NCI-H146 treated with DMSO at 0.1 percent for 48 hours (cell line): ENCODE measurements at regions not wholly inside any gene's neighbourhood (a gene's known extent, or its start where the extent isn't known, plus 50 kb on each side); places are given as distances from the start of the nearest gene placed in this dataset.

Experiments used
- DNase-seq: peaks from one replicate; lab custom pipeline; 2025; ENCODE audit not compliant: unreplicated experiment; lab: John Stamatoyannopoulos, UW

DNA sequence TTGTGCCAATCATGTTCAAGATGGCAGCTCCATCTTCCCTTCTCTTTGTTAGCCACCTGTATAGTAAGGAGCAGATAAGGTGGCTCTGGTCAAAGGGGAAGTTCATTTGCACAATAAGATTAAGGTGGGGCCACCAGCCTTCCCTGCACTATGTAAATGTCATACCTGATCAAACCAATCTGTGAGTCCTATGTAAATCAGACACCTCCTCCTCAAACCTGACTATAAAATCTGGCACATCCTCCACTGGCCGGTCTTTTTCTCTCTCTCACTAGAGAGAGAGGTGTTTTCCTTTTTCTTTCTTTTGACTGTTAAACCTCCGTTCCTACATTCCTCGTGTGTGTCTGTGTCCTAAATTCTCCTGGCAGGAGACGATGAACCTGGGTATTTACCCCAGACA is 572.5 kb upstream of the AADAT start:
- DNase-seq = no peak

DNA sequence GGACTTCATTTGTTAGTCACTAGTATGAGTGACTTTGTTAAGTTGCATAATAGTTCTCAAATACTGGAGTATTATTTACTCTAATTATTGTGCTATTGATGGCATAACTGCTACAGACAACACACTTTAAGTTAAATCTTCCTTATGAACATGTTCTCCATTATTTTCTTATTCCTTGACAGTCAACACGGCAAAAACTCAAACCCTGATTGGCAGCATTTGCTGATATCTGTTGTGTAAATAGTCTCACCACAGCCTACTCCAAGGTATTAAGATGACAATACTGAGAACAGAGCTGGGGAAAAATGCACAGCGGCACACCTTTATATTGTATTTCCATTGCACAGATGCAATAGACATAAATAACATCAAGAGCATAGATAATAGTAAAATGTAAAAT is 568.0 kb upstream of the AADAT start:
- no peak for DNase-seq

DNA sequence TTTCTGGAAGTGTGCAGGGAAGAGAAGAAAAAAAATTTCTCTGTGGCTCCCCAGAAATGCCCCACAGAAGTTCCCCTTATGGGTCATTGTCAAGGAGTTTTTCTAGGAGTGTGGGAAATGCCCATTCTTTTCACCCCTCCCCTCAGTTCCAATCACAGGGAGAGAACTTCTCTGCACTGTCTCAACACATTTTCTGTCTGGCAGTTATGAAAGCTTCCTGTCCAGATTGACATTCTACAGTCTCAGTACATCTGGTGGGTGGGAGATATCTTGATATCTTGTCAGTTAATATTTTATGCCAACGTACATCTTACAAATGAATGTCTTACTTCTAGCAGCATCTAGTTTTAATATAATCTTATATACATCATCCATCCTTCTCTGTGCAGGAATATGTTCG is 566.8 kb upstream of the AADAT start:
- DNase-seq = no peak

- no peak for DNase-seq
These were observed 562.8 kb upstream of the AADAT start for GRCh38 chr4:170652571-170652970.

DNA sequence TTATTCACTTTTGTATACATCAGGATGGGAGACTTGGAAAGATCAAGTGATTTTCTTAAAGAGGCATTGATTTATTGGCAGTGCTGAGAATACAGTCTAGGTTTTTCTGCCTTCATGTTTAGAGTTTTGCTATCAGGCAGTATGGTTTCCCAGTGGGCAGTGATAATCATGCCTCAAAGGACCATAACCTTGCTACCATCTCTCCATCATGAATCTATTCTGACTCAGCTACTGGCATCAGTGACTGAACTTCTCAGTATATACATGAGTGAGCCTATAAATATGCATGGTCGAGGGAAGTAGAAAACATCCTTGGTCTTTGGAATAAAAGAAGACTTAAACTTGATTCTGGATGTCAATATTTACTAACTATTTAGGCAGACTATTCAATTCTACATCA is 562.0 kb upstream of the AADAT start:
- no peak for DNase-seq

GRCh38 chr4:170627418-170627817 is 537.7 kb upstream of the AADAT start:
- DNase-seq = no peak

GRCh38 chr4:170623899-170624298 is 534.1 kb upstream of the AADAT start:
- DNase-seq = no peak

- DNase-seq = no peak
These were observed 520.7 kb upstream of the AADAT start for GRCh38 chr4:170610434-170610833.

DNA sequence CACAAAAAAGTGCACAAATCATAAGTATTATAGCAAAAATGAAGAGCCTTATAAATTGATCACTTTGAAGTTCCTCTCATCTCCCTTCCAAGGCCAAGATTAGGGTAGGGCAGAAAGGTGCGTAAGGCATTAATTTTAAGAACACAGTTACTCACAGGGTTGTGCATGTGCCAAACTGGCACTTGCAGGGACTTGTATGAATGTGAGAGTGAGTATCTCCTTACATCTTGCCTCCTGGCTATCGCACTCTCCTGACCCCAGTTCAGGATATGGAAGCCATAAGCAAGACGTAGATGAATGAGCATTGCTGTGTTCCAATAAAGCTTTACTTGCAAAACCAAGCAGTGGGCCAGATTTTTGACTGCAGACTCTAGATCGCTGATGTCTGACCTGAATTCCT is 510.1 kb upstream of the AADAT start:
- no peak for DNase-seq

DNA sequence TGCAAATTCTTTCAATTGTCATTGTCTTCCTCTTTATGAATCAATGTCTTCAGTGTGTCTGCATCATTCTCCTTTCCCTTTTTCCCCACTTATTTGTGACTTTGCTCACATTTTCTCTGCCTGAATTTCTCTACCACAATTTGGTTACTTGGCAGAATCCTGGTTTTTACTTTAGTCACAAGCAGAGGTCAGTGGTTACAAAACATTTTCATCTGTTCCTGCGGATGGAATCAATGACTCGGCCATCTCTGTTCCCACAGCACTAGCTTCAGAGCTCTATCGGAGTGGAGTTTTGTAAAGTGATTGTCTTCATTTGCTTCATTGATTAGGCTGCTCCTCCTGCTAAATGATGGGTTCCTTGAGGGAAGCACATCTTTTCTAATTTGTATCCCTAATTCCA is 501.3 kb upstream of the AADAT start:
- no peak for DNase-seq

DNA sequence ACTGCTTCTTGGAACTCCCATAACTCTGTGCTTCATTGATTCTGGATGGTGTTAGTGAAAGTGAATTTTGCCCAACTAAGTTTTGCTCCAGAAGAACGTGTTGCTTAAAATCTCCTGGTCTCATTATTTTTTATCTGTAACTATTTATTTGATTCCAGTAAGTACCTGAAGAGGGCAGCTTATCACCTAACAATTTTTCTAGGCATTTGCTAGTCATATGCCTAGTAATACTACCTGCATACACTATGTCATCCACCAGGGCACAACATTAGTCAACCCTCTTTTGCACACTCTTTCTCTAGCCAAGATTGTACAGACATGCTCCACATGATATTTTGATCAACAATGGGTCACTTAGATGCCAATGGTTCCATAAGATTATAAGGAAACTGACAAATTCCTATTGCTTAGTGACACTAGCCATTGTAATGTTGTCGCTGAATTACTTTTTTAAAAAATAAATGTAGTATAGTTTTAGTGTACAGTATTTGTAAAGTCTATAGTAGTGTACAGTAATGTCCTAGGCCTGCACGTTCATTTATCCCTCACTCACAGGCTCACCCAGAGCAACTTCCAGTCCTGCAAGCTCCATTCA is 499.9 kb upstream of the AADAT start:
- DNase-seq = no peak

- no peak for DNase-seq
These were observed 492.2 kb upstream of the AADAT start for GRCh38 chr4:170581969-170582368.

DNA sequence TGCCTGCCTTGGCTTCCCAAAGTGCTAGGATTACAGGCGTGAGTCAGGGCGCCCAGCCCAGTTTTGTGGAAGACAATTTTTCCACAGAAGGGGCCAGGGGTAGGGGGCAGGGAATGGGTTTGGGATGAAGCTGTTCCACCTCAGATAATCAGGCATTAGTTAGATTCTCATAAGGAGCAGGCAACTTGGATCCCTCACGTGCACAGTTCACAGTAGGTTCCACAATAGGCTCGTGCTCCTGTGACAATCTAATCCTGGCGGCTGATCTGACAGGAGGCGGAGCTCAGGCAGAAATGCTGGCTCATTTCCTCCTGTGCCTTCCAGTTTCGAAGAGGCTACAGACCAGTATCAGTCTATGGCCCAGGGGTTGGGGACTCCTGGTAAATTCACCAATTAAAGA is 491.6 kb upstream of the AADAT start:
- DNase-seq = no peak

- no peak for DNase-seq
These were observed 490.9 kb upstream of the AADAT start for GRCh38 chr4:170580651-170581050.

DNA sequence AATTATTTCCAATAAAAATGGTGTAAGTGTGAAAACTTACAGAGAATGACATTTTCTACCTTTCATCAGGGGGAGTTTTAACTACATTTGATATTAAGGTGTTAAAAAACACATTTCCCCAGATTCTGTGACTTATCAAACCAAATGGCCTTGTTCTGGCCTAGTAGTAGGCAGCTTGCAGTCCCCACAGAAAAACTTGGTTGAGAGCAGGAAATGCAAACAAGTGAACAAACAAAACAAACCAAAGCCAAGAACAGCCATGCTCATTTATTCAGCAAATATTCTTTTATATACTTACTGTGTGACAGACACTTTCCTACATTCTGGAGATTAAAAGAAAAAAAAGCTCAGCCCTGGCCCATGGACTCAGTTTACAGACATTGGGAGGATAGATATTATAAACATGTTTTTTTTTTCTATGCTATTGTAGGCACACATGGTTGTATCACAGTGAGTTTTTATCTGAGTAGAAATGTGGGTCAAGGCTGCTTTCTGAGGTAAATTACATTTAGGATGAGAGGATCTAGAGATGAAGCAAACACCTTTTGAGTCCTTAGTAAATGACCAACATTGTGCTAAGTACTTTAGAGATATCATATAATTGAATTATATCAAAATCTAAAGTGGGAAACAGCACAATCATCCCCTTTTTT is 449.2 kb upstream of the AADAT start:
- DNase-seq = no peak

DNA sequence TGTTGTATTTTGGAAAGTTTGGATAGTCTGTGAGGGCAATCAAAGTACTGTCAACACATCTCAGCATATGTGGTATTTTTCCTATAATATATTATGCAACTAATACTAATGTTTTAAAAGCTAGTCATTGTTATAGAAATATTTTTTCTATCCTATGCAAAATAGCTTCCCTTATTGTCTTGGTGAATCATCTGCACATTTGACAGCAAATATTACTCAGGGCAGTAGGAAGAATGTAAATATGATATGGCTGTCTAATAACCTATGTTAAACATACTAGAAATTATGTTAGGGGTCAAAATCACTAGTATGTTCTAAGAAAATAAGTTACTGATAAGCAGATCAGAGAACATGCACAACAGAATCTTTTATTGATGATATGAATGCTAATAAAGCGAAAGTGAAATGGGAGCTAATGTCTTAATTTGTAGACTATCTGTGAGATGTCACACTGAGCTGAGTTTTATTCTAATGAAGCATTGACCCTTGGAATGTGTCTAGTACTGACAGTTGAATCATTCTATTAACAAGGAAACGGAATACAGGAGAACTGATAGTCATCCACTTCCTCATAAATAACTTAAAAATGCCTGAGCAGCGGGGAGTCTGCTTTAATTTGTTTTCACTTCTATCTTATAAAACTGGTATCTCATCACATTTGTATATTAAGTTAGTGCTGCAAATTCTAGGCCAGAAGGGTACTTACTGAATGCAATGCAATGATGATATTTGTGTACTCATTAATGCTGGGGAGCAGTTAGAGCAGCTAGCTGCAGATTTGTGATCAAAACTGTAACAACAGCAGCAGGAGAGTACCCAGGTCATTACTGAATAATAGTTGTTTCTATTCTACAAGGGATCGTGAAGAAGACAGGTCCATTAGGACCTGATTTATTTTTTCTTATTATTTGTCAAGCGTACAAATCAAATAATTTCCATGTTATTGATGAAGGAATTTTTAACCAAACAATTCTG is 440.3 kb upstream of the AADAT start:
- no peak for DNase-seq

DNA sequence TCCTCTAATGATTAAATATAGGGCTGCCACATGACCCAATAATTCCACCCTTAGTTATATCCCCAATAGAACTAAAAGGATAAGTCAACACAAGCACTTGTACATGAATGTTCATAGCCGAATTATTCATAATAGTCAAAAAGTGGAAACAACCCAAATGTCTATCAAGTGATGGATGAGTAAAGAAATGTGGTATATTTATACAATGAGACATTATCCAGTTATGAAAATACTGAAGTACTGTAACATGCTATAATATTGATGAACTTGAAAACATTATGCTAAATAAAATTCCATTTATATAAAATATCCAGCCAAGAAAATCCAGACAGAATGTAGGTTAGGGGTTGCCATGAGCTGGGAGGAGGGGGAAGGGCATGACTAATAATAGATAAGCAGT is 436.7 kb upstream of the AADAT start:
- DNase-seq = no peak

- DNase-seq = no peak
These were observed 432.7 kb upstream of the AADAT start for GRCh38 chr4:170522427-170522970.

GRCh38 chr4:170497689-170498088 is 407.9 kb upstream of the AADAT start:
- DNase-seq = no peak

- DNase-seq = no peak
These were observed 407.4 kb upstream of the AADAT start for GRCh38 chr4:170497112-170497511.

- DNase-seq = no peak
These were observed 402.2 kb upstream of the AADAT start for GRCh38 chr4:170491981-170492380.

- no peak for DNase-seq
These were observed 386.6 kb upstream of the AADAT start for GRCh38 chr4:170476351-170476750.
